Immature natural killer cell (primary cell): ENCODE measurements at regions not wholly inside any gene's neighbourhood (a gene's known extent, or its start where the extent isn't known, plus 50 kb on each side); places are given as distances from the start of the nearest gene placed in this dataset.
A peak's percentile ranks its signal among the peaks of the same experiment; 100 is the strongest.

Experiments
- DNase-seq, 3 donors: peaks; one replicate each; pipeline ENCODE4 v3.0.0; 2022; ENCODE audit warnings: mixed read lengths in 1 of 3
- H3K27ac Mint-ChIP-seq, 6 donors: one replicate each; pipeline ENCODE4 v1.8.0; 2020; ENCODE audit warnings: mixed read lengths in 6 of 6, mild to moderate bottlenecking in 5 of 6, inconsistent platforms in 4 of 6, moderate library complexity in 3 of 6
- H3K27me3 Mint-ChIP-seq, 3 donors: one replicate each; pipeline ENCODE4 v1.8.0; 2020 to 2021; ENCODE audit warnings: low read depth in 3 of 3, mild to moderate bottlenecking in 3 of 3, mixed read lengths in 3 of 3, moderate library complexity in 3 of 3, inconsistent platforms in 1 of 3
- H3K36me3 Mint-ChIP-seq, 3 donors: one replicate each; pipeline ENCODE4 v1.8.0; 2020; ENCODE audit warnings: mixed read lengths in 3 of 3, inconsistent platforms in 2 of 3, mild to moderate bottlenecking in 2 of 3
- H3K4me1 Mint-ChIP-seq, 2 donors: one replicate each; pipeline ENCODE4 v1.8.0; 2020; ENCODE audit warnings: inconsistent platforms in 2 of 2, mild to moderate bottlenecking in 2 of 2, mixed read lengths in 2 of 2, moderate library complexity in 1 of 2
- H3K4me3 Mint-ChIP-seq, 5 donors: one replicate each; pipeline ENCODE4 v1.8.0; 2020; ENCODE audit warnings: mild to moderate bottlenecking in 5 of 5, mixed read lengths in 5 of 5, inconsistent platforms in 3 of 5, moderate library complexity in 3 of 5
- H3K9me3 Mint-ChIP-seq, 6 donors: one replicate each; pipeline ENCODE4 v1.8.0; 2020; ENCODE audit warnings: mild to moderate bottlenecking in 6 of 6, mixed read lengths in 6 of 6, inconsistent platforms in 4 of 6, moderate library complexity in 3 of 6

DNA sequence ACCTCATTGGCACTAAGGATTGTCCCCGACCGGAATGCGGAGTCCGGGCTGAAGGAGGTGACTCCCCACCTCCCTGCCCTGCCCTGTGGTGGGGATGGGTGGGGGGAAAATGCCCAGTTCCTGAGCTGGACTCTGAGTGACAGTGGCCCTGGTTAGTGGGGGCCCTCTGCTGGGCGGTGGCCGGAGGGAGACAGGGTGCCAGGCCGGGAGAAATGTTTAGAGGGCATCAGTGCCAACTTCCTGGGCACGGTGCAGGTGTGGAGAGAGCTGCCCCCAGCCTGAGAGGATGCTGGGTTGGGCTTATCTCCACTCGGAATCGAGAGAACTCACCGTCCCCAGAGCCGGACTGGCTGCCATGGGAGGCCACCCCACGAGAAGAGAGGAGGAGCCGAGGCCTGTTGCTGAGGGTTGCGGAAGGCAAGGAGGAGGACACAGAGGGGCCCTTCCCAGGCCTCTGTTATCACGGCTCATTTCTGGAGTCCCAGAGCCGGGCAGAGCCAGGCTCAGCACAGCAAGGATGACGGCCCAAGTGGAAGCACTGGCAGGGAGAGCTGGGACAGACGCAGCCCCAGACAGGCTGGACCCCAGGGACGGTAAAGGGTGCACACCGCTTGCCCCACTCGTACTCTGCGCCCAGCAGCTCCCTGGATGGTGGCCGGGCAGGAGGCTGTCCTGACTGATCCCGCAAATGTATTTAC is 156.7 kb downstream of the KIF26A start:
- Mint-ChIP-seq H3K27me3 (peaks cover 1 to 8% (median 4%) of the 10 kb centered on the region in 3 donors), H3K9me3 (peaks cover 0 to under 1% (median 0%) of the 10 kb centered on the region in 6 donors), H3K4me3 (no peak overlapping the region), H3K27ac (no peak overlapping the region), H3K4me1 (no peaks in the 10 kb centered on the region), H3K36me3 (no peaks in the 10 kb centered on the region)
- no peak for DNase-seq

GRCh38 chr14:104295681-104296387 is 157.4 kb downstream of the KIF26A start:
- Mint-ChIP-seq H3K4me3 (no peak overlapping the region), H3K9me3 (peaks cover 0 to 4% (median 0%) of the 10 kb centered on the region in 6 donors), H3K36me3 (no peaks in the 10 kb centered on the region), H3K4me1 (no peaks in the 10 kb centered on the region), H3K27me3 (peaks cover 0 to 14% (median 10%) of the 10 kb centered on the region in 3 donors), H3K27ac (no peak overlapping the region)
- DNase-seq = no peak

DNA sequence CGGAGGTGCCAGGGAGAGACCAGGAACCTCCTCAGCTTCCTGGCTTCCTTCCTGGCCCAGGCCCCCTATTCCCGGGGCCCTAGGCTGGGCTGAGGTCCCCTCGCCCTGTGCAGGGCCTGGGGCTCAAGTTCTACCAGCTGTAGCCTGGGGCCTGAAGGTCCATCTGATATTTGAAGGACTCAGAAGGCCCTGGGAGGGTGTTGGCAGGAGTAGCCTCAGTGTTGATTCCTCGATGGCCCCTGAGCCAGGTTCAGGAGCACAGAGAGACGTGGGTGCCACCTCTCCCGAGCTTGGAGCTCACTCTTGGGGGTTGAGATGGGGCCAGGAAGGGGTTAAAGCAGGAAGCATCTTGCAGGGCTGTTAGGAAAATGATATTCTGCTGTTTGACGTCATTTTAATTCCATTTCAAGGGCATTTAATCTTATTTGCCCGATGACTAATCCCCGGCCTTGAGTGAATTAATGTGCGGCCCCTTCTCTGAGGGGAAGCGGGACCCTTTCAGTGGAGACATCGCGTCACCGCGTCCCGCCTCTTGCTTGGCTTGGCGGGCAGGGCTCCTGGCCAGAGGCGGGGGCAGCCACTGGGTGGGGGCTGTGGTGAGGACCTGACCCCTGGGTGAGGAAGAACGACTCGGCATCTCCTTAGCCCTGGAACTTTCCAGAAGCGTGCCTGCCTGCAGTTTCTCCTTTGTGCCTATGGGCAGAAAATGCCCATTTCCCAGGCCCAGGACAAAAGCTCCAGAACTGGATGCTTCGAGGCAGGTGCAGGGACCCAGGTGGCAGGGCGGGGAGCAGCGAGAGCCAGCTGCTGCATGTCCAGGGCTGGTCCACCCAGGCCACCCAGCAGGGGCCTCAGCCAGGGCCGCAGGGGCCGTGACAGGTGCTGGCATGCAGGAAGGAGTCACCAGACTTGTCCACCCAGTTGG is 158.3 kb downstream of the KIF26A start:
- no peak overlapping the region for H3K27ac Mint-ChIP-seq

GRCh38 chr14:104297313-104297704 is 158.9 kb downstream of the KIF26A start:
- no peak overlapping the region for H3K4me3 Mint-ChIP-seq
- no peak overlapping the region for H3K27ac Mint-ChIP-seq
- H3K36me3 Mint-ChIP-seq = no peaks in the 10 kb centered on the region
- DNase-seq = no peak
- peaks cover 0 to 22% (median 18%) of the 10 kb centered on the region in 3 donors for H3K27me3 Mint-ChIP-seq
- peaks cover 0 to 3% of the 10 kb centered on the region in 2 donors for H3K4me1 Mint-ChIP-seq
- peaks cover 0 to 12% (median 3%) of the 10 kb centered on the region in 6 donors for H3K9me3 Mint-ChIP-seq

More for the DNA sequence above, 158.3 kb downstream of the KIF26A start:
- Mint-ChIP-seq H3K9me3 (peaks cover 0 to 10% (median 3%) of the 10 kb centered on the region in 6 donors), H3K4me1 (peaks cover 0 to 3% of the 10 kb centered on the region in 2 donors), H3K27me3 (peaks cover 0 to 22% (median 18%) of the 10 kb centered on the region in 3 donors), H3K36me3 (no peaks in the 10 kb centered on the region), H3K4me3 (no peak overlapping the region)
- no peak for DNase-seq

DNA sequence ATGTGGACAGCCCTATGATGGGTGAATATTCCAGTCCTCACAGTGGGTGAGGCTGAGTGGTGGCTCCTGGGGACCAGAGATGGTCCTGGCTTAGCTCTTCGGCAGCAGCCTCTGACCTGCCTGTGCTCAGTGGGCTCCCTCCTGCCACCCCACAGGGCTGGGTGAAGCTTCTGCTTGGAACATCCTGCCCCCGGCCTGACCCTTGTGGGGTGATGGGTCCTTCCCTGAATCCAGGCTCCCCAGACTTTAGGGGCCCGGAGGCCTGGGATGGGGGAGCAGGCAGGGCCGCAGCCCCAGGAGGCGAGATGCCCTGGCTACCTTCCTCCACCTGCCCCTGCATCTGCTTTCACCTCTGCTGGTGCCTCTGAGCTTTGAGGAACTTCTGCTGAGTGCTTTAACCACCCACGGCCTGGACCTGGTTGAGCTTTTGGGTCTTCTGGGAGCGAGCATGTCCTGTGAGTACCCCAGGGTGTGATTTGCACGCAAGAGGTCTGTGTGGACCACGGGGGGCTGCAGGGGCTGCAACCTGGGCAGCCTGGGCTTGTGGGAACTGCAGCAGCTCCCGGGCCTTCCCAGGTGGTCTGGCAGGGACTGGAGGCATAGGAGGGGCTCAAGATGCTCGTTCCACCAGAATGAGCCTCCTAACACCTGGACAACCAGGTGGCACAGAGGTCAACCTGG is 159.5 kb downstream of the KIF26A start:
- DNase-seq = no peak
- Mint-ChIP-seq H3K9me3 (peaks cover 0 to 12% (median 3%) of the 10 kb centered on the region in 6 donors), H3K27ac (no peak overlapping the region), H3K36me3 (no peaks in the 10 kb centered on the region), H3K27me3 (peaks cover 0 to 22% (median 18%) of the 10 kb centered on the region in 3 donors), H3K4me1 (peaks cover 0 to 3% of the 10 kb centered on the region in 2 donors), H3K4me3 (no peak overlapping the region)

DNA sequence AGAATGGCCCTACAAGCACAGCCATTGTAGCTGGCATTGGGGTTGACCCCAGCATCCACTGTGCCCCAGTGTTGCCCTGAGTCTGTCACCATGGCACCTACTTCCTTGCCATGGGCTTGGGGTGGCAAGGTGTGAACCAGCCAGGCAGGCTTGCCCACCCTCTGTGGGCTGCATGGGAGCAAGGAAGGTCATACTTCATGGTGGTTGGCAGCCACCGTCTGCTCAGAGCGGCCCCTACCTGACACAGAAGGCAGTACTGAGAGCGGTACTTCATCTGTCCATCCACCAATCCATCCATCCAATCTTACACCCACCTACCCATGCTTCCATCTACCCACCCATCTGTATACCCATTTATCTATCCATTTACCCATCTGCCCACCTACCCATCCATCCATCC is 160.1 kb downstream of the KIF26A start:
- no peak for DNase-seq
- Mint-ChIP-seq H3K4me3 (no peak overlapping the region), H3K27ac (no peak overlapping the region), H3K36me3 (no peaks in the 10 kb centered on the region), H3K4me1 (peaks cover 0 to 3% of the 10 kb centered on the region in 2 donors), H3K9me3 (peaks cover 0 to 12% (median 3%) of the 10 kb centered on the region in 6 donors), H3K27me3 (peaks cover 0 to 22% (median 18%) of the 10 kb centered on the region in 3 donors)

DNA sequence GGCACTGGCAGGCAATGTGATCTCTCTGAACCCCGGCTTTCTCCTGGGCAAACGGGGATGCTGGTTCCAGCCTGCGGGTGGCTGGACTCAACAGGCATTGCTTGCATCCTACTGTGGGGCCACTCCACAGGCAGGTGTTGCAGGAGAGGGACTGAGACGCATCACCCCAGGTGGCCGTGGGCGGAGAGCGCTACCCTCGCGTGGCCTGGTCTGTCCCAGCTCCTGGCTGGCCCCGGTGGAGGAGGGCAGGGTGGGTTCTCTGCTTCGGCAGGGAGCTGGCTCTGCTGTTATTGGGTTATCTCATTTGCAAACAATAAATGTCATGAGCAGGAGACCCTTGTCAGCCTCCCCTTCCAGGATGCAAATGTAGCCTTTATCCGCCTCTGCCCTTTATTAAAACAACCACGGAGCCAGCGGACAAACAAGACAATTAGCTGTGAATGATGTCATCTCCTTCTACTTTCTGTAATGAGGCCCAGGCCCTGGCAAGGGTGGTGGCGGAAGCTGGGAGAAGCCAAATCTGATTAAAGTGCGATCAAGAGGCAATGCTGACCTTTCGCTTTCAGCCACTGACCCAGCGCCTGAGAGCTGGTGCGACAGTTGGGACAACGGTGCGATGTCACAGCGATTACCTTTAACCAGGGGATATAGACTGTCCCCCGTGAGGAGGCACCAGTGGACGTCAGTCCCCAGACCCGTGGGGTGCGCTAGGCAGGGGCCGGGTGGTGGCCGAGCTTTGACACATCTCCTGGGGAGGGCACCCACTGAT is 161.8 kb downstream of the KIF26A start:
- Mint-ChIP-seq H3K27me3 (peaks cover 0 to 21% (median 19%) of the 10 kb centered on the region in 3 donors), H3K4me3 (no peak overlapping the region), H3K27ac (peak overlapping the region in 1 of 6 donors; percentile 28), H3K4me1 (peaks cover 0 to 3% of the 10 kb centered on the region in 2 donors), H3K9me3 (peaks cover 0 to 12% (median 3%) of the 10 kb centered on the region in 6 donors), H3K36me3 (no peaks in the 10 kb centered on the region)
- no peak for DNase-seq

- no peak for DNase-seq
- Mint-ChIP-seq H3K9me3 (peaks cover 0 to 12% (median 3%) of the 10 kb centered on the region in 6 donors), H3K4me3 (peak overlapping the region in 1 of 5 donors; percentile 42), H3K27me3 (peaks cover 0 to 20% (median 19%) of the 10 kb centered on the region in 3 donors), H3K4me1 (peaks cover 0 to 3% of the 10 kb centered on the region in 2 donors), H3K36me3 (no peaks in the 10 kb centered on the region), H3K27ac (no peak overlapping the region)
Observed at GRCh38 chr14:104301731-104302460, 163.5 kb downstream of the KIF26A start.

- peaks cover 0 to 20% (median 19%) of the 10 kb centered on the region in 3 donors for H3K27me3 Mint-ChIP-seq
- H3K4me1 Mint-ChIP-seq = peaks cover 0 to 3% of the 10 kb centered on the region in 2 donors
- H3K4me3 Mint-ChIP-seq = no peak overlapping the region
- no peak for DNase-seq
- H3K27ac Mint-ChIP-seq = no peak overlapping the region
- H3K9me3 Mint-ChIP-seq = peaks cover 0 to 12% (median 3%) of the 10 kb centered on the region in 6 donors
- H3K36me3 Mint-ChIP-seq = no peaks in the 10 kb centered on the region
Observed at GRCh38 chr14:104302794-104303405, 164.5 kb downstream of the KIF26A start.

- H3K4me3 Mint-ChIP-seq = no peak overlapping the region
- peaks cover 0 to 20% (median 19%) of the 10 kb centered on the region in 3 donors for H3K27me3 Mint-ChIP-seq
- DNase-seq = no peak
- no peak overlapping the region for H3K27ac Mint-ChIP-seq
- H3K9me3 Mint-ChIP-seq = peaks cover 0 to 12% (median 3%) of the 10 kb centered on the region in 6 donors
- H3K4me1 Mint-ChIP-seq = peaks cover 0 to 3% of the 10 kb centered on the region in 2 donors
- no peaks in the 10 kb centered on the region for H3K36me3 Mint-ChIP-seq
Observed at GRCh38 chr14:104303705-104304425, 165.5 kb downstream of the KIF26A start.
